ENCODE measurements at regions not wholly inside any gene's neighbourhood (a gene's known extent, or its start where the extent isn't known, plus 50 kb on each side); places are given as distances from the start of the nearest gene placed in this dataset.

- H2AFZ ChIP-seq, result no peak overlapping the region; the same call in 1 of the 2 replicates
- H3K4me2 ChIP-seq, result peak overlapping the region; percentile 90
- peak overlapping the region; percentile 57 for H3K4me3 ChIP-seq
- peaks cover 33% of the 10 kb centered on the region for H3K79me2 ChIP-seq (ENCODE audit: low read depth)
- TF ChIP-seq CTCF (conservative IDR thresholded peaks at IDR 0.05), result no peak
- no peak for TF ChIP-seq EZH2 (IDR thresholded peaks at IDR 0.05; ENCODE audit: low read depth)
- DNase-seq, result no peak
- H3K4me1 ChIP-seq (replicated peaks; ENCODE audit: insufficient read depth), result peaks cover 26% of the 10 kb centered on the region
- no peaks in the 10 kb centered on the region for H3K9me3 ChIP-seq (ENCODE audit: insufficient read depth, low read depth)
- POLR2A ChIA-PET (ENCODE audit: unreplicated experiment), result interaction anchor here (0.6 kb wide), 1 partner anchor 11 kb away, joined by 4 read pairs; no protein-coding TSS in a partner anchor
- no peak overlapping the region for H3K27ac ChIP-seq
- intact Hi-C loops (cut with micrococcal nuclease; ENCODE audit: unreplicated experiment), result loop anchor here (10.0 kb wide), 1 partner anchor 120 kb away; no protein-coding TSS in a partner anchor
- BruUV-seq (replicated peaks), result TSS peak; percentile 46
- CTCF ChIA-PET, result no interaction called here
- H3K9me2 ChIP-seq (ENCODE audit: insufficient read depth), result no peaks in the 10 kb centered on the region
- H3K27me3 ChIP-seq (ENCODE audit: insufficient read depth, low read depth), result no peaks in the 10 kb centered on the region
- peaks cover 14% of the 10 kb centered on the region; the same call in 1 of the 2 replicates for H3F3A ChIP-seq (ENCODE audit: insufficient read depth, low read depth)
- no peaks in the 10 kb centered on the region for H3K36me3 ChIP-seq (ENCODE audit: low read depth)
- H4K20me1 ChIP-seq (ENCODE audit: insufficient read depth), result no peaks in the 10 kb centered on the region
Observed at GRCh38 chr3:42014921-42015533, 53.1 kb upstream of the ULK4 start.

- peaks cover 14% of the 10 kb centered on the region; the same call in 1 of the 2 replicates for H3F3A ChIP-seq (ENCODE audit: insufficient read depth, low read depth)
- peak overlapping the region; percentile 90 for H3K4me2 ChIP-seq
- CTCF ChIA-PET, result interaction anchor here (0.7 kb wide), 1 partner anchor 111 kb away, joined by 4 read pairs; no protein-coding TSS in a partner anchor
- no peaks in the 10 kb centered on the region for H3K36me3 ChIP-seq (ENCODE audit: low read depth)
- H3K27ac ChIP-seq, result no peak overlapping the region
- intact Hi-C loops (cut with micrococcal nuclease; ENCODE audit: unreplicated experiment), result loop anchor here (10.0 kb wide), 1 partner anchor 120 kb away; no protein-coding TSS in a partner anchor
- no peak for DNase-seq
- H3K79me2 ChIP-seq (ENCODE audit: low read depth), result peaks cover 33% of the 10 kb centered on the region
- H3K9me2 ChIP-seq (ENCODE audit: insufficient read depth), result no peaks in the 10 kb centered on the region
- peak overlapping the region; percentile 57 for H3K4me3 ChIP-seq
- peaks cover 20% of the 10 kb centered on the region for H3K4me1 ChIP-seq (replicated peaks; ENCODE audit: insufficient read depth)
- H4K20me1 ChIP-seq (ENCODE audit: insufficient read depth), result no peaks in the 10 kb centered on the region
- H3K9me3 ChIP-seq (ENCODE audit: insufficient read depth, low read depth), result no peaks in the 10 kb centered on the region
- no peaks in the 10 kb centered on the region for H3K27me3 ChIP-seq (ENCODE audit: insufficient read depth, low read depth)
- no TSS peak for BruUV-seq (replicated peaks)
- POLR2A ChIA-PET (ENCODE audit: unreplicated experiment), result interaction anchor here (0.6 to 0.7 kb wide), 2 partner anchors 12 to 576 kb away, joined by 4 to 6 read pairs; partner anchors contain the start of gene SS18L2
- H2AFZ ChIP-seq, result peak overlapping the region; percentile 81; the same call in 1 of the 2 replicates
- TF ChIP-seq EZH2 (IDR thresholded peaks at IDR 0.05; ENCODE audit: low read depth) (no peak), CTCF (conservative IDR thresholded peaks at IDR 0.05) (no peak)
Observed at GRCh38 chr3:42014458-42014920, 52.6 kb upstream of the ULK4 start.

GRCh38 chr3:42013691-42014457, 52.0 kb upstream of the ULK4 start:
- Histone ChIP-seq H3K27ac (no peak overlapping the region), H3K27me3 (ENCODE audit: insufficient read depth, low read depth) (no peaks in the 10 kb centered on the region), H3K79me2 (ENCODE audit: low read depth) (peaks cover 32% of the 10 kb centered on the region), H3K4me3 (peak overlapping the region; percentile 57), H3K9me2 (ENCODE audit: insufficient read depth) (no peaks in the 10 kb centered on the region), H3F3A (ENCODE audit: insufficient read depth, low read depth) (peaks cover 14% of the 10 kb centered on the region; the same call in 1 of the 2 replicates), H3K9me3 (ENCODE audit: insufficient read depth, low read depth) (no peaks in the 10 kb centered on the region), H3K4me1 (replicated peaks; ENCODE audit: insufficient read depth) (peaks cover 14% of the 10 kb centered on the region; the same call in 1 of the 2 replicates), H4K20me1 (ENCODE audit: insufficient read depth) (no peaks in the 10 kb centered on the region), H2AFZ (peak overlapping the region; percentile 81; the same call in 1 of the 2 replicates), H3K4me2 (peak overlapping the region; percentile 90), H3K36me3 (ENCODE audit: low read depth) (no peaks in the 10 kb centered on the region)
- CTCF ChIA-PET, result interaction anchor here (0.7 kb wide), 1 partner anchor 112 kb away, joined by 4 read pairs; no protein-coding TSS in a partner anchor
- no peak for TF ChIP-seq CTCF (conservative IDR thresholded peaks at IDR 0.05)
- no peak for TF ChIP-seq EZH2 (IDR thresholded peaks at IDR 0.05; ENCODE audit: low read depth)
- no TSS peak for BruUV-seq (replicated peaks)
- DNase-seq, result peak in 1 of 2 experiments; percentile 26
- intact Hi-C loops (cut with micrococcal nuclease; ENCODE audit: unreplicated experiment), result loop anchor here (1.0 to 10.0 kb wide), 3 partner anchors 52 to 119 kb away; partner anchors contain the start of gene ULK4
- POLR2A ChIA-PET (ENCODE audit: unreplicated experiment), result interaction anchor here (0.7 kb wide), 1 partner anchor 577 kb away, joined by 6 read pairs; the partner anchor contains the start of gene SS18L2

Measured in PC-9 (cell line).